ENCODE measurements at regions not wholly inside any gene's neighbourhood (a gene's known extent, or its start where the extent isn't known, plus 50 kb on each side); places are given as distances from the start of the nearest gene placed in this dataset.

DNA sequence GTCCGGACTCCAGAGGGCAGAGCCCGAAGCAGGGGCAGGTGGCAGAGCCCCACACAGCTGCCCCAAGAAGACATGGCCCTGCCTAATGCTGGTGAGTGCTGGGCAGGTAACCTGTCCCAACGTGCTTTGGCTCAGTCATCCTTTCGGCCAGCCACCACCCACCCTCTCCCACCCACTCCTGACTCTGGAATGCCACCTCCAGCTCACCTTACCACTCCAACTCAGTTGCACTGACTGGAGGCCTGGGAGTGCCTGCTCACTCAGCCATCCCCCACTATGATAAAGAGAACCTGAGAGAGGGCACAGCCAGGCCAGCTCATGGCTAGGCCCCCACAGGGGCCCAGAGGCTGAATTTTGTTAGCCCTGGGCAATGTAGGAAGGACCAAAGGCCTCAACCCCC, 53.8 kb upstream of the MPEG1 start:
- no peak overlapping the region for H3K4me3 ChIP-seq
- no peaks in the 10 kb centered on the region for H3K36me3 ChIP-seq
- TF ChIP-seq POLR2A (IDR thresholded peaks at IDR 0.05; ENCODE audit: low read depth) (no peak), EP300 (IDR thresholded peaks at IDR 0.05) (no peak), POLR2AphosphoS5 (IDR thresholded peaks at IDR 0.05) (no peak)
- TF ChIP-seq, protein P1, sequence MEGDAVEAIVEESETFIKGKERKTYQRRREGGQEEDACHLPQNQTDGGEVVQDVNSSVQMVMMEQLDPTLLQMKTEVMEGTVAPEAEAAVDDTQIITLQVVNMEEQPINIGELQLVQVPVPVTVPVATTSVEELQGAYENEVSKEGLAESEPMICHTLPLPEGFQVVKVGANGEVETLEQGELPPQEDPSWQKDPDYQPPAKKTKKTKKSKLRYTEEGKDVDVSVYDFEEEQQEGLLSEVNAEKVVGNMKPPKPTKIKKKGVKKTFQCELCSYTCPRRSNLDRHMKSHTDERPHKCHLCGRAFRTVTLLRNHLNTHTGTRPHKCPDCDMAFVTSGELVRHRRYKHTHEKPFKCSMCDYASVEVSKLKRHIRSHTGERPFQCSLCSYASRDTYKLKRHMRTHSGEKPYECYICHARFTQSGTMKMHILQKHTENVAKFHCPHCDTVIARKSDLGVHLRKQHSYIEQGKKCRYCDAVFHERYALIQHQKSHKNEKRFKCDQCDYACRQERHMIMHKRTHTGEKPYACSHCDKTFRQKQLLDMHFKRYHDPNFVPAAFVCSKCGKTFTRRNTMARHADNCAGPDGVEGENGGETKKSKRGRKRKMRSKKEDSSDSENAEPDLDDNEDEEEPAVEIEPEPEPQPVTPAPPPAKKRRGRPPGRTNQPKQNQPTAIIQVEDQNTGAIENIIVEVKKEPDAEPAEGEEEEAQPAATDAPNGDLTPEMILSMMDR (IDR thresholded peaks at IDR 0.05) = no peak
- H3K27me3 ChIP-seq = no peaks in the 10 kb centered on the region
- no peak overlapping the region for H3K27ac ChIP-seq (replicated peaks in 1 of 4)
- H3K9me3 ChIP-seq = no peaks in the 10 kb centered on the region
- no peaks in the 10 kb centered on the region for H3K4me1 ChIP-seq
- intact Hi-C loops (cut with DNase I) = no loop called here
- 80% methylated on average over 2 of the region's 4 CpGs for WGBS
- no peak for DNase-seq (ENCODE audit: extremely low spot score)

DNA sequence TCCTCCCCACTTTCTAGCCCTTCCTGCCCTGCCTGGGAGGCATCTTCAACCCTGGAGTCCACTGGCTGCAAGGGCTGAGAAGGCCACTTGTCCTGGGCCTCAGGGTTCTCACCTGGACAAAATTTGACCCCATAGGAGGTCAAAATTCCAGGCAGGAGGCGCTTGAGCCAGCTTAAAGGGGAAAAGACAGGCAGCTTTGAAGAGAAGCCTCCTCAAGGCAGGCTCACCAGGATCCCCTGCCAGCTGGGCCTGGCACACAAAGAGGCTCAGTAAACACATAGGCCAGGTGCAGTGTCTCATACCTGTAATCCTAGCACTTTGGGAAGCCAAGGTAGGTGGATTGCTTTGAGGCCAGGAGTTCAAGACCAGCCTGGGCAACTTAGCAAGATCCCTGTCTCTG, 53.0 kb upstream of the MPEG1 start:
- TF ChIP-seq, protein P1 (IDR thresholded peaks at IDR 0.05) = no peak
- TF ChIP-seq POLR2A (IDR thresholded peaks at IDR 0.05; ENCODE audit: low read depth) (no peak), POLR2AphosphoS5 (IDR thresholded peaks at IDR 0.05) (no peak), EP300 (IDR thresholded peaks at IDR 0.05) (no peak)
- H3K4me1 ChIP-seq = no peaks in the 10 kb centered on the region
- 50% methylated on average over 1 of the region's 1 CpG for WGBS
- intact Hi-C loops (cut with DNase I) = no loop called here
- no peak overlapping the region for H3K4me3 ChIP-seq
- no peak for DNase-seq (ENCODE audit: extremely low spot score)
- no peaks in the 10 kb centered on the region for H3K9me3 ChIP-seq
- H3K36me3 ChIP-seq = no peaks in the 10 kb centered on the region
- H3K27me3 ChIP-seq = no peaks in the 10 kb centered on the region
- H3K27ac ChIP-seq (replicated peaks in 1 of 4) = no peak overlapping the region

DNA sequence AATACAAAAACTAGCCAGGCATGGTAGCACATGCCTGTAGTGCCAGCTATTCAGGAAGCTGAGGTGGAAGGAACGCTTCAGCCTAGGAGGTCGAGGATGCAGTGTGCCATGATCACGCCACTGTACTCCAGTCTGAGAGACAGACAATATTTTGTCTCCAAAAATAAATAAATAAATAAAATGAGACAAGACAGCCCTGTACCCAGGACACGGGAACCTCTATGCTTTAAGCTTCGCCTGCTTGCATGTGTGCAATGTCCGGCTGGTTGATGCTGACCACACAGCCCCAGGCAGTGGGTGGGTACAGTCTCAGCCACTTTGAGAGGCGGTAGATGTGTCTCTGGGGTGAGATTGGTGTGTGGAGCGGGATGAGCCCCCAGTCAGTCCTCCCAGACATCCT, 52.0 kb upstream of the MPEG1 start:
- intact Hi-C loops (cut with DNase I) = no loop called here
- 87% methylated on average over 8 of the region's 8 CpGs for WGBS
- TF ChIP-seq, protein P1 (IDR thresholded peaks at IDR 0.05) = no peak
- TF ChIP-seq POLR2A (IDR thresholded peaks at IDR 0.05; ENCODE audit: low read depth) (no peak), EP300 (IDR thresholded peaks at IDR 0.05) (no peak), POLR2AphosphoS5 (IDR thresholded peaks at IDR 0.05) (no peak)

GRCh38 chr11:59263225-59263894, 50.6 kb upstream of the MPEG1 start:
- Histone ChIP-seq H3K9me3 (no peaks in the 10 kb centered on the region), H3K27ac (replicated peaks in 1 of 4) (no peak overlapping the region), H3K4me1 (no peaks in the 10 kb centered on the region), H3K4me3 (no peak overlapping the region), H3K27me3 (no peaks in the 10 kb centered on the region), H3K36me3 (no peaks in the 10 kb centered on the region)
- peak; percentile 84 for DNase-seq (ENCODE audit: extremely low spot score)
- TF ChIP-seq, protein P1 (IDR thresholded peaks at IDR 0.05) = no peak
- WGBS = 86% methylated on average over 7 of the region's 9 CpGs
- intact Hi-C loops (cut with DNase I) = no loop called here

More for the DNA sequence above, 52.0 kb upstream of the MPEG1 start:
- Histone ChIP-seq H3K9me3 (no peaks in the 10 kb centered on the region), H3K36me3 (no peaks in the 10 kb centered on the region), H3K4me3 (no peak overlapping the region), H3K27me3 (no peaks in the 10 kb centered on the region), H3K4me1 (no peaks in the 10 kb centered on the region), H3K27ac (replicated peaks in 1 of 4) (no peak overlapping the region)
- DNase-seq (ENCODE audit: extremely low spot score) = peak; percentile 78

Small RNAs in the stretch of these regions (small RNA-seq; reads per million reads assigned to genes)
- gene RN7SL435P = 0 reads per million in 3 donors

Measured in esophagus muscularis mucosa (tissue), 4 donors.